GM12872 (cell line): ENCODE measurements at regions not wholly inside any gene's neighbourhood (a gene's known extent, or its start where the extent isn't known, plus 50 kb on each side); places are given as distances from the start of the nearest gene placed in this dataset.

Experiments used
- TF ChIP-seq, protein P1 (sequence below): IDR thresholded peaks from 3 replicates; pipeline ENCODE4 v1.5.1; 2011; ENCODE audit warnings: low read depth, mild to moderate bottlenecking, low read length, moderate library complexity; ENCODE audit not compliant: insufficient read depth

DNA sequence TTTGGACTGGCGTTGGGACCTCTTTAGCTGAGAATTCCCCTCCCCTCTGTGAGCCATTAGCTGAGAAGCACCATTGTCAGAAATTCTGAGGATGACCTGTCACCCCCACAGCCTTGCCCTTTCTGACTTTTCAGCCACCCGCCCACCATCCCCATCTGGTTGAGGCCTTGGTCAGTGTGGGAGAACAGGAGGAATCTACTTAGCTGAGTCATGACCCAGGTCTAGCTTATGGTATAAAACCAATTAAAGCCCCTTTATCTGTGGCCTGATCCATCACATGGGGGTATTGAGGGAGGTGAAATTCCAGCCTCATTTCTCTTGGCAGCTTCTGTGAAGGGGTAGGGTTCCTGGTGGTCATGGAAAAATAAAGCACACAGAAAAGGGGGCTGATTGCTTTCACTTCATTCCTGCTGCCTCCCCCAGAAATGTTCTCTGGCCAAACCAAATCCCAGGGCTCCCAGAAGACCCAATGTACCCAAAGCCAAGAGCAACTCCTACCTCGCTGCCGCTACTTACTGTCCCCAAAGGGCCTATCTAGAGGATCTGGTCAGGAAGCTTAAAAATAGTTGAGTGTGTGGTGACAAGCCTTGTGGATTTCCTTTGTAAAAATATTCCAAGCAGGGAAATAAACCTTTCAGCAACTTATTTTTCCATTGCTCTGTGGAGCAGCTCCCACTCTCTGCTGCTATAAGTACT, 174.8 kb upstream of the TNC start:
- TF ChIP-seq, protein P1, sequence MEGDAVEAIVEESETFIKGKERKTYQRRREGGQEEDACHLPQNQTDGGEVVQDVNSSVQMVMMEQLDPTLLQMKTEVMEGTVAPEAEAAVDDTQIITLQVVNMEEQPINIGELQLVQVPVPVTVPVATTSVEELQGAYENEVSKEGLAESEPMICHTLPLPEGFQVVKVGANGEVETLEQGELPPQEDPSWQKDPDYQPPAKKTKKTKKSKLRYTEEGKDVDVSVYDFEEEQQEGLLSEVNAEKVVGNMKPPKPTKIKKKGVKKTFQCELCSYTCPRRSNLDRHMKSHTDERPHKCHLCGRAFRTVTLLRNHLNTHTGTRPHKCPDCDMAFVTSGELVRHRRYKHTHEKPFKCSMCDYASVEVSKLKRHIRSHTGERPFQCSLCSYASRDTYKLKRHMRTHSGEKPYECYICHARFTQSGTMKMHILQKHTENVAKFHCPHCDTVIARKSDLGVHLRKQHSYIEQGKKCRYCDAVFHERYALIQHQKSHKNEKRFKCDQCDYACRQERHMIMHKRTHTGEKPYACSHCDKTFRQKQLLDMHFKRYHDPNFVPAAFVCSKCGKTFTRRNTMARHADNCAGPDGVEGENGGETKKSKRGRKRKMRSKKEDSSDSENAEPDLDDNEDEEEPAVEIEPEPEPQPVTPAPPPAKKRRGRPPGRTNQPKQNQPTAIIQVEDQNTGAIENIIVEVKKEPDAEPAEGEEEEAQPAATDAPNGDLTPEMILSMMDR: no peak

DNA sequence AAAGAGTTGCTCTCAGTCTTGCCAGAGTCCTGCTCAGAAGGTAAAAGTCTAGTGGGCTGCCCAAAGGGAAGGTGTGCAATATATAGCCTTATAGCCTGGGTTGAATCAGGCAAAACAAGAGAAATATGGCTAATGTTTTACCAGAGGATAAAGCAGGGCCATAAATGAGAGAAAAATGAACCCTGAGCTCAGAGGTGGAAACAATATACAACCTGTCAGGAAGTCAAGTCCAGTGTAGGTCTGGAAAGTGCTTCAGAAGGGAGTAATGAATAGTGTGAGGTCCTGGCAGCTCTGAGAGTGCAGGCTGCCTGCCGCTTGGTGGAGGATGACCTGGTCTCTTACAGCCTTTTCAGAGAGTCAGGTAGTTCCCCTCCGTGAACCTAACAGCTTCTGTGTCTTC, 177.8 kb upstream of the TNC start:
- TF ChIP-seq, protein P1: no peak

DNA sequence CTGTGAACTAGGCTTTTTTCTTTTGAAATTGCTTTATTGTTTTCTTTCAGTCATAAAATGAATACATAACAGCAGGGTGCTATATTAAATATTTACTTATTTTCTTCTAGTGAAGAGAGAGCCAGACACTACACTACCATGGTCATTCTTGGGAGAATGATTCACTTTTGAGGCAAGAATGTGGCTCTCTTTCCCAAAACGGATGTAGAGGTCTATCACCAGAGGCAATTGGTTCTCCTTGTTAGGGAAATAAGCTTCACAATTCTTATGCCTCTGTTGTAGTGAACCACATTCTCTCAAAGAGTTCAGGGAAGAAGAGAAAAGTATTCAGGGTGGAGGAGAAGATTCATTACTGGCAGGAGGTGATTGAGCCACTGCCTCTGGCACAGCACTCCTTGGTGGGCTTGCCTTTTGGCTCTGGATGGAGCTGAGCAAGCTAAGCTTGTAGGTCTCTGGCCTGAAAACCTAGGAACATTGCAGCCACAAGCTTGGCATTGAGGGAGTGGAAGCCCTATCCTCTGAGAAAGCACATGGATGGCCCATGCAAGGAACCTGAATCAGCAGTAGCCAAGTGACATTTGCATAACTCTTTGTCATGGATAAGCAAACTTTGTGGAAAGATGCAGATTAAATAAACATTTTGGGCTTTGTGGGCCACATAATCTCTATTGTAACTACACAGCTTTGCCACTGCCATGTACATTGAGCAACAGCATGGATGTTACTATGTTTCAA, 179.0 kb upstream of the TNC start:
- TF ChIP-seq, protein P1: no peak

DNA sequence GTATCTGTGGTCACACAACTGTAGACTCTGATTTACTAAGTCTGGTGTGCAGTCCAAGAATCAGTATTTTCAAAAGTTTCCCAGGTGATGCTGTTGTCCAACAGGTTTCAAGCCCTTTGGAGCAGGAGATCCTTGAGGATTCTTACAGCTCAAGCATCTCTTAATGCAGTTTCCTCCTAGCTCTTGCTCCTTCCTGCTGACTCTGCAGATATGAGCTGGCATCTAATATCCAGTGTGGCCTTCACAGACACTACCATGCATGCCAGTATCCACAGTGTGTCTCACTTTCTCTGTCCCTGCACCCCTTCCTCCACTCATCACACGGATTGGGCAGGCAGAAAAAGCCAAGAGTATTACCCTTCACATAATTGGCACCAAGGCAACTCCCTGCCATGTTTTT, 182.2 kb upstream of the TNC start:
- TF ChIP-seq, protein P1: no peak

DNA sequence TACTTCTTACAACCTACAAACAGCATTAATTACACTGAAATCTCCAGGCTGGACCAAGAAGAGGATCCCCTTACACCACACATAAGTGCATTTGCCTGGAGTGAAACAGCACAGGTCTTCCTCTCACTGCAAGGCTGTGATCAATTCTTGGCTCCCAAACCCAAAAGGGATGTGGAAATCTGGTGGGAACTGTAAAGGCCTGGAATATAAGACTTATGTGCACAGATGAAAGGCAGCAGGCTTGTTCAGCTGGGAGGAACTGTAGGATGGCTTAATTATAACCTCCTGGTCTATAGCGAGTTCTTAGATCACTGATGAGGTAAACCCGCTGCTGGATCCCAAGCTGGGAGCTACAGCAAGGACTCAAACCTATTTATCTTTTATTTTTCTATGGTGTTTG, 182.9 kb upstream of the TNC start:
- TF ChIP-seq, protein P1: no peak

DNA sequence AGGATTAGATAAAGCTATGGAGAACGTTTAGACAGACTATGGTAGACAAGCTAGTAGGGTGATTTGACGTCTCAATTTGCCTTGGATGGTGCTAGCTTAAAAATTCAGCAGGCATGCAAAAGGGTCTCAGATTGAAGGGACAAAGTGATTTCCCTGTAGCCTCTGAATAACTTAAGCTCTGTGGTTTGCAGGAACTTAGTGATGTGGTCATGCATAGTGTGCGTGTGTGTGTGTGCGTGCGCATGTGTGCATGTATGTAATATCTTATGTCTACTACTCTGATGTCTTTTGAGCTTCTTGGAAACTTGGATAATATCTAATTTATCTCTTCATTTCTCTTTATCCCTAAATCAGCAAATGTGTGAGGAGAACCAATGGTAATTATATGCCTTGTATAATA, 183.6 kb upstream of the TNC start:
- TF ChIP-seq, protein P1: no peak

DNA sequence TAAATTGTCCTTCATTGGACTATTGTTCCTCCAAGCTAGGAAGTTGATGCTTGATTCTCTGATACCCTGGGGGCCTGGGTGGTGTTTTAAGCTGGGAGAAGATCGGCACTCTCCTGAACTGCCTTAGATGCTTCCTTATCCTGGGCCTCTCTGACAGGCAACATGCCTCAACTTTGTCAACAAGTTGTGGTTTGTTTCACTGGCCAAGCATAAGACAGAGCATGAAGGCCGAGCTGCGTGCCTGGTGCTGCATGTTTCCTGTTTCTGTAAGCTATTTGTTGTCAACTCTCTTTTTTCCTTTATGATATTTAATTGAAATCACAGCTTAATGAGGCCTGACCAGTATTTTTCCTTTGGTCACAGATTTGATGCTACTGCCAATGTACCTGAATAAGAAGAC, 187.6 kb upstream of the TNC start:
- TF ChIP-seq, protein P1: no peak
